Stimulated activated CD4-positive, alpha-beta T cell treated with anti-CD3 and anti-CD28 coated beads, TNF-alpha, amount 100 ng/mL, for 48 hours (primary cell): ENCODE measurements at regions not wholly inside any gene's neighbourhood (a gene's known extent, or its start where the extent isn't known, plus 50 kb on each side); places are given as distances from the start of the nearest gene placed in this dataset.
"Not testable (repeated sequence)": the region's sequence is repeated elsewhere in the genome, so short reads cannot be mapped to it uniquely, and the experiment has no call there.

Experiments used
- DNase-seq, 3 donors: peaks; one replicate each; pipeline ENCODE4 v3.0.0-alpha.2; 2020; ENCODE audit warnings: low read depth in 3 of 3

DNA sequence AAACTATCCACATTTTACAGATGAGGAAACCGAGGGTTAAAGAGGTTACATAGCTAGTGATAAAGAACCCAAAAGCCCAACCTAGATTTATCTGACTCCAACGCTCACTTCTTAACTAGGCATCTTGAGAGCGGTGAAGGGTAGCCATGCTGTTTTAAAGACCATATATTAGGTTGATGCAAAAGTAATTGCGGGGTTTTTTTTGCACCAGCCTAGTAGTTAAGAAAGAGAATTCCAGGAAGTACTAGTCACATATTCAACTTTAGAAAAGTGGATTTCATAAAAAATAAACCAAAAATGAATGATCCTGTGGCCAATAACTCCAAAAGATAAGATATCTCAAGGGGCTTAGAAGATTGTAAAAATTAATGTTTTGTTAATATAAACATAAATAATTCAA, 162.1 kb downstream of the GLUL start:
- no peak for DNase-seq

DNA sequence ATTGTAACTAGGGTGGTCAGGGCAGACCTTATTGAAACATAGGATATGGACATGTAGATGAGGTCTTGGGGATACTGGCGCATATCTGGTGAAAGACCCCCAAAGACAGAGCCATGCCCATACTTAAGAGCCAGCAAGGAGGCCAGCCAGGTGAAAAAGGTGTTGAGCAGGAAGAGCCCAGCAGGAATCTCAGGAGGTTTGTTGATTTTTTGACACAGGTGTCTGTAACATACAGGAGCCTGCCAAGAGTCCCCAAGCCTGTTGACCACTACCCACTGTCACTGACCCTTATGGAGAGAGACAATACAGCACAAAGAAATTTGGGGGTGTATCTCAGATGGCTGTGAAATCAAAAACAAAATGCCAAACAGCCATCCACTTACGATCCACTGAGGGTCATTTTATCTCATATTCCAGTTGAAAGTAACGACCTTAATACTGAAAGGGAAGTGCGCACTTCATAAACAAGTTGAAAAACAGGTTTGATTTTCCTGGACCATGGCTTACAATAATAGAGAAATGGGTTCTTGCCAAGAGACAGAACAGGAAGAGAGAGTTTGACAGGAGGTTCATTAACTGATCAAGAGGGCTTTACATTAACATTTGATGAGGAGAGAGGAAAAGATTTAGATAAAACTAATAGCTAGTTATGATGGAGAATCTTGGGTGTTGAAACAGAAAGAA, 163.6 kb downstream of the GLUL start:
- DNase-seq = no peak

DNA sequence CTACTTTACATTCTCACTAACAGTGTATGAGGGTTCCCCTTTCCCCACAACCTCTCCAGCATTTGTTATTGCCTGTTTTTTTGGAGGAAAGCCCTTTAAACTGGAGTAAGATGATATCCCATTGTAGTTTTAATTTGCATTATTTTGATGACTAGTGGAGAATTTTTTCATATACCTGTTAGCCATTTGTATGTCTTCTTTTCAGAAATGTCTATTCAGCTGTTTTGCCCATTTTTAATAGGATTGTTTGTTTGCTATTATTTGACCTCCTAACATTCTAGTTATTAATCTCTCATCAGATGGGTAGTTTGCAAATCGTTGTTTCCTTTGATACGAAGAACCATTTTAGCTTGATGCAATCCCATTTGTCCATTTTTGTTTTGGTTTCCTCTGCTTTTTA, 165.0 kb downstream of the GLUL start:
- DNase-seq = no peak

DNA sequence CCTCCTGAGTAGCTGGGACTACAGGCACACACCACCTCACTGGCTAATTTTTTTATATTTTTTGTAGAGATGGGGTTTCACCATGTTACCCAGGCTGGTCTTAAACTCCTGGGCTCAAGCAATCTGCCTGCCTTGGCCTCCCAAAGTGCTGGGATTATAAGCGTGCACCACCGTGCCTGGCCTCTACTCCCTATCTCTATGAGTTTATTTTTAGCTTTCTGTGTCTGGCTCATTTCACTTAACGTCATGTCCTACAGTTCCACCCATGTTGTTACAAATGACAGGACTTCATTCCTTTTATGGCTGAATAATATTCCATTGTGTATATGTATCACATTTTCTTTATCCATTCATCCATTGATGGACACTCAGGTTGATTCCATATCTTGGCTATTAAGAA, 164.2 kb upstream of the ZNF648 start:
- not testable (repeated sequence) for DNase-seq

DNA sequence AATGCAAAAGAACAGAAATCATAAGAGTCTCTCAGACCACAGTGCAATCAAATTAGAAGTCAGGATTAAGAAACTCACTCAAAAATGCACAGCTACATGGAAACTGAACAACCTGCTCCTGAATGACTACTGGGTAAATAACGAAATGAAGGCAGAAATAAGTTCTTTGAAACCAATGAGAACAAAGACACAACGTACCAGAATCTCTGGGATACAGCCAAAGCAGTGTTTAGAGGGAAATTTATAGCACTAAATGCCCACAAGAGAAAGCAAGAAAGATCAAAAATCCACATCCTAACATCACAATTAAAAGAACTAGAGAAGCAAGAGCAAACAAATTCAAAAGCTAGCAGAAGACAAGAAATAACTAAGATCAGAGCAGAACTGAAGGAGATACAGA, 160.5 kb upstream of the ZNF648 start:
- DNase-seq = not testable (repeated sequence)

DNA sequence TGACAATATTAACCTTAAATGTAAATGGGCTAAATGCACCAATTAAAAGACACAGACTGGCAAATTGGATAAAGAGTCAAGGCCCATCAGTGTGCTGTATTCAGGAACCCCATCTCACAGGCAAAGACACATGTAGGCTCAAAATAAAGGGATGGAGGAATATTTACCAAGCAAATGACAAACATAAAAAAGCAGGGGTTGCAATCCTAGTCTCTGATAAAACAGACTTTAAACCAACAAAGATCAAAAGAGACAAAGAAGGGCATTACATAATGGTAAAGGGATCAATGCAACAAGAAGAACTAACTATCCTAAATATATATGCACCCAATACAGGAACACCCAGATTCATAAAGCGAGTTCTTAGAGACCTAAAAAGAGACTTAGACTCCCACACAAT, 159.9 kb upstream of the ZNF648 start:
- DNase-seq = not testable (repeated sequence)

DNA sequence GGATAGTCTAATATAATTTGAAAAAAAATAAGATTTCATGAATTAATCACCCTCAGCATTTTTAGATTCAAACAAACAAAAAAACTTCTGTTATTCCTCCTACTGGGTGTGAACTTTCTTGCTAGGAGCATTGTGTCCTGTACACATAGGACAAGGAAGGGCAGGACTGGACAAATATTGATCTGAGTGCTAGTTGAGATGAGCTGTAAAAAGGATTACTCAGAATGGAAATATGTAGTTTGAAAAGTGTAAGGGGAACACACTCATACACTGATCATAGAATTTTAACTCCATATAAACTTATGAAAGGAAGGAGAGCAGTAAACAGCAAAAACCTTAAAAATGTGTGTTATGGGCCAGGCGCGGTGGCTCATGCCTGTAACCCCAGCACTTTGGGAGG, 156.5 kb upstream of the ZNF648 start:
- no peak for DNase-seq

DNA sequence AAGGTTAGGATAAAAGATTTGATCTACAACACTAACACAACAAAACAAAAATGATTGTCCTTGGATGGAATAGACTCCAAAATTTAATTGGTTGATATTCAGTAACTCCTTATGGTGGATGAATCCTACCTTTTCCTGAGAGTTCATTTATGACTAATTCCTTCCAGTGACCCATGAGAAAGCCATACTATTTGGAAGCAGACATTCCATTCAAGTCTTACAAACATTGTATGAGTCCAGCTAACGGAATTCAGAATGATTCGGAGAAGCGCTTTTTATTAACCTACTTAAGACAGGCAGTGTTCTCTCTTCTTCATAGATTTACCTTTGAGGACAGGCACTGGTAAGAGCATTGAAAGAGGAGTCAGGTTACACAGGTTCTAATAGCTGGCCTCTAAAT, 155.6 kb upstream of the ZNF648 start:
- no peak for DNase-seq

DNA sequence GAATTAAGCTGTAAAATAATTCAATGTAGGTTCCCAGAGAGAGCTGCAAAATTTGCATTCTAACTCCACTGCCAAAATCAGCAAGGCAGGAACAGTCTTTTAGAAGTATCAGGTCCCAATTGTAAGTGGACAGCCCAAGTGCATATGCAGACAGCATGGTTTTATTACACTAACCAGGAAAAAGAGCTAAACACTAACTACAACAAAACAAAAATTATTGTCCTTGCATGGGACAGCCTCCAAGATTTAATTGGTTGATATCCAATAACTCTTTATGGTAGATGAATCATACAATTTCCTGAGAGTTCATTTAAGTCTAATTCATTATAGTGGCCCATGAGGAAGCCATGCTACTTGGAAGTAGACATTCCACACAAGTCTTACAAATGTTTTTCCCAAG, 154.3 kb upstream of the ZNF648 start:
- no peak for DNase-seq

DNA sequence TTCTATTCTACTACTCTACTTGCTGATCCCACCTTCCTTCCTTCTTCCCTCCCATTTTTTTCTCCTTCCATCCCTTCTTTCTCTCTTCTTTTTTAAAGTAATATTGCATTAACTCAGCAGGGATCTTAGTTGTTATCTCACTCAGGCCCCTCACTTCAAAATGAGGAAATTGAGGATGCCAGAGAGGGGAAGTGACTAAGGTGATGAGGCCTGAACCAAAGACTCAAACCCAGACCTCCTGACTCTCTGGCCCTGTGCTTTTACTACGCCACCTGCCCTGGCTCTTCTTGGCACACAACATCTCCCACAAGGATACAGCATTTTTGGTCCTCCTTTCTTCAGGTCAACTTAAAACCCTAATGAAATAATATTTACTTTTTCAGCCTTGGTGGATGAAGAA, 151.7 kb upstream of the ZNF648 start:
- no peak for DNase-seq

DNA sequence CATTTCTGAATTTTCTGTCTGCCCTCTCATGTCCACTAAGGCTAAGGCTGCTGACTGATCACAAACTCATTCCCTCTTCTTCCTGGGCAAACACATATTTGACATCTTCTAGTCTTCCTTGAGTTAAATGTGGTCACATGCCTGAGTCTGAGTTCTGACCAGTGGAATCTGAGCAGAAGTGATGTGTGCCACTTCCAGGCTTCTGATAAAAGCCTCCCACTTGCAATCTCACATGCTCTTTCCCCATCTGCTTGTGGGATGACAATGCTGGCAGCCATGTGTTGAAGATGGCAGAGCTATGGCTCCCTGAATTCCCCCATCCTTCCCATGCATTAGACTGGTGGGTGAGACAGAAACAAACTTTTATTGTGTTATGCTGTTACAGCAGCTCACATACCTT, 149.9 kb upstream of the ZNF648 start:
- no peak for DNase-seq

DNA sequence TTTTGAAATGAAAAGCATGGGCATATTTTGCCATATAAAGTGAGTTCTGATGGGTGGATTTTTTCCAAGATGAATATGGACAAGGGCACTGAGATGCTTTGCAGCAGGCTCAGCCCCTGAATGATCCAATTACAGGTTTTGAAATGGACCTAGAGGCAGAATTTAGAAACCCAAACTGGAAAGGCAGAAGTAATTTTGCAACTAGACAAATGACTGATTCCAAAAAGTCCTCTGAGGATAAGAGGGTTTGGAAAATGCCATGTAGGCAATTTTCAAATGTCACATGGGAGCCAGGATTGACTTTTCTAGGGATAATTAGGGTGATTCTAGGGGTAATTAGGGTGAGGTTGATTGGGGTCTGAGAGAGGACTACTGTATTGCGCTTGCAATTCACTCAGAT, 148.9 kb upstream of the ZNF648 start:
- no peak for DNase-seq

DNA sequence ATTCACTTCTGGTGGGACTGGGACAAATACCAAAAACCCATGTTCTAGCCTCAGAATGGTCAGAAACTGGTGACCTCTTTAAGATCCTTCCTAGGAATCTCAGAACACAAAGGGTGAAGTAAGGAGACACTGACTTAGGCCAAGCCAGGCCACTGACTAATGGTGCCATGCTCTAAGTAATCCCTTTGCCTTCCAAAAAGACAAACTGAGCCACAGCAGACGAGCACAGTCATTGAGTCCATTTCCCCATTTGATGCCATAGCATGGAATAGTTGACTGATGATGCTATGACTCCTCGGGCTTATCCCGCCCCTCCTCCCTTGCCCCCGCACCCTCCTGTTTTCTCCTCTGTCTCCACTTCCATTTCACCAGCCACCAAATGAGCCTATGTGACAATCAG, 145.8 kb upstream of the ZNF648 start:
- no peak for DNase-seq

DNA sequence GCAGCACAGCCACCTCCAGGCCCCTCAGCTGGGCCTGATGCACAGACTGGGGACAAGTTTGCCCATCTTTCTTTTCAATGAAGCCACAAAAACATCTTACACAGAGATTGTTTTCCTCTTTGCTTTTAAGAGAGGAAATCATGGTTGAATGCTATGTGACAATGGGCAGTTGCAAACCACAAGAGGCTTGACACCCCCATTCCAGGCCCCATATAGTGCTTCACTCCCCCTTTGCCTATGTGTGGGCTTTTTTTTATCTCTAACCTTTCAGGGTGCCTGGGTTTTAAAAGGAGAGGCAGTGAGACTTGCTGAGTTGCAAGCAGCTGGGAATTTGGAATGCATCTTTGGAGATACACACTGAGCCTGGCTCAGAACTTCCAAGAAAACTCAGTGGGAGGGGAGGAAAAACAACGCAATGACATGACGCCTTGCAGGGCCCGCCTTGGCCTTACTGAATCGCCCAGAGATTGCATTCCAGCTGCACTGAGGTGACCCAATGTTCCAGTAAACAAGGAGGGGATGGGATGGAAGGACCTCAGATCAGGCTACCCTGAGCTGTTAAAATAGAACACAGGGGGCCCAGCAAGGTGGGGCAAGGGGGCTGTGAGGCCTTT, 145.2 kb upstream of the ZNF648 start:
- no peak for DNase-seq

DNA sequence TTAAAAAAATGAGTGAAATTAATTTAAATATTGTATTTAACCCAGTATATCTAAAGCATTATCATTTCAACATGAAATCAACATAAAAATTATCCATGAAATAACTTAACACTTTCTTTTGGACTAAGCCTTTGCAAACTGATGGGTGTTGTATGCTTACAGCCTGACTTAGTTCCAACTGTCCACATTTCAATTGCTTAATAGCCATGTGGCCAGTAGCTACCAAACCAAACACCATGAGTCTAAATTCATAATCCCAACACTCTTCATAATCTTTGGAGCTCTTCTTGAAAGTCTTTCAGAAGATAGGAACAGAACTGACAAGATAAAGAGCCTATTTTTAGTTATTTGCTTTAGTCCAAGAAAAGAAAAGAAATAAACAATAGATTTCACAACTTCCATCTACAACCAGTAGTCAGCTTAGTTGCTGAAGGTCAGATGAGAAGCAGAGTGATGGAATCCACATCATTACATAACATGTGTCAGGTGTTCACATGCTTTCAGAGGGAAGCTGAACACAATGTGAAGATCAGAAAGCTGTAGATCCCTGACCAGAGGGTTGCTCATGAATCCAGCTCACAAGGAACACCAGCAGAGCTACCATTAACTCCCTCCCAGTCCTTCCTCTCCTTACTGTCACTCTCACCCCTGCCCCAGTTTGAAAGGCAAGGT, 144.0 kb upstream of the ZNF648 start:
- DNase-seq = no peak

DNA sequence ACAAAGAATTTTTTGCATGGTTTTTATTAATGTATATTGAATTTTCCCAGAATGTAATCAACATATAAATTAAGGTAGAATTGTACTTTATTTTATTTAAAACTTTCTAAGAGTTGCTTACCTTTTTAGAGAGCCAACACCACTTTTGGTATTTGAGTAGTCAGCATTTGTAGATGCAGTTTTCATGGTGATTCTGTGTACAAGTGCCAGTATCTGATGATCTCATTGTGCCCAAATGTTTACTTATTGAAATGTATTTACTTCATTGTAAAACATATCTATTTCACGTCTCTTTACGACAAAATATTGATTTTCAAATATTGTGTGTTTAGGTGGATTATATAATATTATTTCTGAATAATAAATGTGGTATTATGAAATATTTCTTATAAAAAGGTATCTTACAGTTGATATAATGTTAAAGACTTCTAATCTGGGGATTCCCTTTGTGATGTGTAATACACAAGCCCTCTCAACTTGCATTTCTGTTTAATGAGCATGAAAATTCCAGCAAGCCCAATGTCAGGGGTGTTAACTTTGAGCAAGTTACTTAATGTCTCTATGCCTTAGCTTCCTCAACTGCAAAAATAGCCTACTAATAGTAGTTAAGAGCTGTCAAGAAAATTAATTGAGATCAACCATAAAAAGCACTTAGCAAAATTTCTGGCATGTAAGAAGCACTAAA, 141.8 kb upstream of the ZNF648 start:
- DNase-seq = no peak

DNA sequence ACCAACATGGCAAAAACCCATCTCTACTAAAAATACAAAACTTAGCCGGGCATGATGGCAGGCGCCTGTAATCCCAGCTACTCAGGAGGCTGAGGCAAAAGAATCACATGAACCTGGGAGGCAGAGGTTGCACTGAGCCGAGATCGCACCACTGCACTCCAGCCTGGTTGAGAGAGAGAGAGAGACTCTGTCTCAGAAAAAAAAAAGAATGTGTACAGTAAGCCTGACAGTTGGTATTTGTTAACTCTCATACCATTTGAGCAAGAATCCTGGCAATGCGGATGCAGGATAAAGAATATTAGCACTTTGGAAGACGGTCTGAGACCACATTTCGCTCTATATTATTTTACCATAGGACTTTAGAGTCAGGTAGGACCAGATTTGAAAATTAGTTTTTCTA, 140.0 kb upstream of the ZNF648 start:
- DNase-seq = not testable (repeated sequence)

DNA sequence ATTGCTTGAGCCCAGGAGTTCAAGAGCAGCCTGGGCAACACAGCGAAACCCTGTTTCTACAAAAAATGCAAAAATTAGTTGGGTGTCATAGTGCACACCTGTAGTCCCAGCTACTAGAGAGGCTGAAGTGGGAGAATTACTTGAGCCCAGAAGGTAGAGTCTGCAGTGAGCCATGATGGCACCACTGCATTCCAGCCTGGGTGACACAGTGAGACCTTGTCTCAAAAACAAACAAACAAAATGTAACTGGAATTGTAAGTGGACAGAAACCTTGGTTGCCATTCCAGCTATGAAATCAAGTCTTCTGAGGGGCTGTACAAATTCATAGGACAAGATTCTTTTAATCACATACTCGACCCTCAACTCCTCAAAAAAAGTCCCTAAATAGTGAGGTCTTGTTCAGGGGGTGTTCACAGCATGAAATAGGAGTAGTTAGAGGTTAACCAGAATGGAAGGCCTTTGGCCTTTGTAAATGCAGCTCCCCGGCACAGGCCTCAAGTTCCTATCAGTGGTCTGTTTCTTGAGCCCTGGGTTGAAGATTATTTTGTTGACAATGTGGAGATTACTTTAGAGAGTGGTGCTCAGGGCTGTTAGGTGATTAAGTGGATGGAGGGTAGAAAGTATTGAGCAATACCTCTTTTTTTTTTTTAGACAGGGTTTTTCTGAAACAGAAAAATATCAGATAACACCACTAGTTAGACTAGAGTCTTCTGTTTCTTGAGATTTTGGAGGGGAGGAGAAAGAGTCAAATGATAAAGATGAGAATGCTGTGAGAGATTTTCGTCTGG, 138.7 kb upstream of the ZNF648 start:
- no peak for DNase-seq

DNA sequence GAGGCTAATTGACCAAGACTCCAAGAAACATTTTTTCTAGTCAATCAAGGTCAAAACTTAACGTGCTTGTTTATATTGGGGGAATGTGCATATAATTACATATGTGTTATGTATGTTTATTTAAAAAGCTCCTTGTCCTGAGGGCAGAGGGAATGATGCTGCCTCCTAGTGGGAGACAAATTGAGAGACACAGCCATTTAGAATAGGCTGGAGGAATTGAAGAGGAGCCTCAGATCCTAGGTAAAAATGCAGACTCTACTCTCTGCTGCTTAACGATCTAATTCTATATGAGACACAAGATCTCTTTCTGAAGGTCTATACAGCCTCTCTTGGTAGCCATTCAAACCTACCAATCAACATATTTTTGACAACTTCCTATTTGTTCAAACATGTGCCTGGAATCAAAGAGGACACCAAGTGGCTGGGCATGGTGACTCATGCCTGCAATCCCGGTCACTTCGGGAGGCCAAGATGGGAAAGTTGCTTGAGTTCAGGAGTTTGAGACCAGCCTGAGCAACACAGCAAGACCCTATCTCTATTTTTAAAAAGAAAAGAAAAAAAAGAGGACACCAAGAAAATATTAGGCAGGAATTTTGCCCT, 136.6 kb upstream of the ZNF648 start:
- no peak for DNase-seq

DNA sequence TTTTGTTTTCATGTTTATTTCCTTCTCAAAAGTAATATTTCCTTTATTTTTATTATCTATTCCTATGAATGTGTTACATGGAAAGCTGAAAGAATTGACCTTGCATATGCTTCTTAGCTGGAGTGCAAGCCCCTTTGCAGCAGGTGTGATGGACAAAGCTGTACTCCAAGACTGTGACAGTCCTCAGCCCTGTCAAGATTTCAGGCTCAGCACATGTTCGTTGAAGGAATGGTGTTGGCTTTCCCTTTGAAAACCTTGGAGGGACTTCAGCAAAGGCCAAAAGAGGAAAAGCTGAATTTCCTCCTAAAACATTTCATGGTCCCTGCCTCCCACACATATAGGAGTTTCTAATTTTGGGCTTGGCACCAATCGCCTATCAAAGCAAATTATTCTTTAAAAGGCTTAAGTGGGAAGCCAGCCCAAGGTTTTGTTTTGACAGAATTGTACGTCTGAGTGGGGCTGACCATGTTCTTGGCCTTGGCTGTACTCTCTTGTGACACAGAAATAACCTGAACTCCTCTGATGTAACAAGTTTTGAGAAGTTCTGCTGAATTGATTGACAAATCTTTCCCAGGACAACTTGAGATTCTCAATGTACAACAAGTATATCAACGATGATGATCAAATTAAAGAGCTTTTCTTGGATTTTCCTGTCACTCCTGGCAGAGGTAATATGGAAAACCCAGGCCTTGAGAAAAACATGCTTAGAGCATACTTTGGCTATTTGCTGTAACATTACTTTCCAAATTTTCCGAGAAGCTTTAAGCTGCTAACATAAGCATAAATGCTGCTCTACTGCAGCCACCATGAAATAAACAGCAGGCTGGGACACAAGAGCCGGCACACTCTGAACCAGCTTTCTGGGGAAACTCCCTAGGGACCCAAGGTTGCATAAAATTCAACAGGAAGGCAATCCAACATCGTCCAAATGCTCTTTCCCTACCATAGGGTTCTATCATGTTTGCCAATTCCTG, 135.7 kb upstream of the ZNF648 start:
- no peak for DNase-seq
